Mesodermal cell (in vitro differentiated cells): ENCODE measurements at regions not wholly inside any gene's neighbourhood (a gene's known extent, or its start where the extent isn't known, plus 50 kb on each side); places are given as distances from the start of the nearest gene placed in this dataset.
"Not testable (repeated sequence)": the region's sequence is repeated elsewhere in the genome, so short reads cannot be mapped to it uniquely, and the experiment has no call there.

ENCODE experiments used
- H3K27ac ChIP-seq: 2 replicates; pipeline ENCODE4 v1.7.0; 2013; ENCODE audit warnings: mild to moderate bottlenecking, low read depth, low read length, moderate library complexity; ENCODE audit not compliant: severe bottlenecking
- H3K36me3 ChIP-seq: 2 replicates; pipeline ENCODE4 v1.7.1; 2013; ENCODE audit warnings: mild to moderate bottlenecking, low read length, moderate library complexity; ENCODE audit not compliant: control insufficient read depth, insufficient read depth
- H3K4me1 ChIP-seq: one replicate; pipeline ENCODE4 v1.7.1; 2013; ENCODE audit warnings: mild to moderate bottlenecking, low read length; ENCODE audit not compliant: insufficient read depth, control insufficient read depth, poor library complexity, severe bottlenecking
- H3K4me3 ChIP-seq: 2 replicates; pipeline ENCODE4 v1.7.0; 2013; ENCODE audit warnings: low read length, control low read depth, mild to moderate bottlenecking; ENCODE audit not compliant: insufficient read depth, poor library complexity, severe bottlenecking; ENCODE audit errors: extremely low read depth
- H3K9me3 ChIP-seq: 2 replicates; pipeline ENCODE4 v1.7.1; 2013; ENCODE audit warnings: mild to moderate bottlenecking, low read length, moderate library complexity; ENCODE audit not compliant: control insufficient read depth
- whole genome bisulfite sequencing, 2 experiments: methylation state at CpG; one replicate each; pipeline ENCODE4 v1.1.5; 2013; ENCODE audit warnings: missing lambda C conversion rate in 2 of 2; ENCODE audit not compliant: insufficient coverage in 2 of 2; 5-methylcytosine and 5-hydroxymethylcytosine counted together

- Histone ChIP-seq H3K4me3 (no peak overlapping the region), H3K27ac (no peak overlapping the region), H3K36me3 (no peaks in the 10 kb centered on the region), H3K4me1 (peaks cover 7% of the 10 kb centered on the region), H3K9me3 (no peaks in the 10 kb centered on the region)
- WGBS, 2 experiments: 69 to 76% methylated on average over 8 to 10 of the region's 12 CpGs
These were observed 170.0 kb upstream of the KL start for GRCh38 chr13:32845952-32846950.

- H3K9me3 ChIP-seq, H3K4me1 ChIP-seq, H3K4me3 ChIP-seq, H3K27ac ChIP-seq, H3K36me3 ChIP-seq: not testable (repeated sequence)
- 88% methylated on average over 7 to 8 of the region's 10 CpGs for WGBS, 2 experiments
These were observed 168.2 kb upstream of the KL start for GRCh38 chr13:32847976-32848375.

GRCh38 chr13:32849369-32849768 lies 166.9 kb upstream of the KL start:
- no peaks in the 10 kb centered on the region for H3K9me3 ChIP-seq
- H3K27ac ChIP-seq: no peak overlapping the region
- 90 to 99% methylated on average over 5 to 8 of the region's 9 CpGs for WGBS, 2 experiments
- H3K4me1 ChIP-seq: peaks cover 7% of the 10 kb centered on the region
- H3K4me3 ChIP-seq: no peak overlapping the region
- no peaks in the 10 kb centered on the region for H3K36me3 ChIP-seq

GRCh38 chr13:32850316-32851052 lies 165.7 kb upstream of the KL start:
- WGBS, 2 experiments: 99 to 100% methylated on average over 2 to 4 of the region's 8 CpGs
- no peaks in the 10 kb centered on the region for H3K36me3 ChIP-seq
- peaks cover 7% of the 10 kb centered on the region for H3K4me1 ChIP-seq
- H3K4me3 ChIP-seq: no peak overlapping the region
- H3K27ac ChIP-seq: no peak overlapping the region
- H3K9me3 ChIP-seq: no peaks in the 10 kb centered on the region

GRCh38 chr13:32851083-32852069 lies 164.8 kb upstream of the KL start:
- Histone ChIP-seq H3K9me3 (no peaks in the 10 kb centered on the region), H3K4me3 (no peak overlapping the region), H3K36me3 (no peaks in the 10 kb centered on the region), H3K27ac (no peak overlapping the region), H3K4me1 (peaks cover 3% of the 10 kb centered on the region)
- 88 to 96% methylated on average over 3 to 5 of the region's 8 CpGs for WGBS, 2 experiments

- no CpG with 5 or more reads among the region's 1 CpG for WGBS, 2 experiments
- H3K36me3 ChIP-seq: no peaks in the 10 kb centered on the region
- no peak overlapping the region for H3K4me3 ChIP-seq
- no peaks in the 10 kb centered on the region for H3K9me3 ChIP-seq
- no peaks in the 10 kb centered on the region for H3K4me1 ChIP-seq
- no peak overlapping the region for H3K27ac ChIP-seq
These were observed 163.7 kb upstream of the KL start for GRCh38 chr13:32852526-32852925.

- 69 to 100% methylated on average over 2 of the region's 2 CpGs for WGBS, 2 experiments
- no peak overlapping the region for H3K4me3 ChIP-seq
- H3K4me1 ChIP-seq: no peaks in the 10 kb centered on the region
- no peak overlapping the region for H3K27ac ChIP-seq
- peaks cover 10% of the 10 kb centered on the region for H3K9me3 ChIP-seq
- H3K36me3 ChIP-seq: no peaks in the 10 kb centered on the region
These were observed 159.1 kb upstream of the KL start for GRCh38 chr13:32857077-32857476.

GRCh38 chr13:32857689-32858088 lies 158.5 kb upstream of the KL start:
- 90 to 95% methylated on average over 5 to 6 of the region's 6 CpGs for WGBS, 2 experiments
- H3K36me3 ChIP-seq: no peaks in the 10 kb centered on the region
- H3K4me3 ChIP-seq: no peak overlapping the region
- H3K27ac ChIP-seq: no peak overlapping the region
- no peaks in the 10 kb centered on the region for H3K4me1 ChIP-seq
- peaks cover 10% of the 10 kb centered on the region for H3K9me3 ChIP-seq

GRCh38 chr13:32859707-32860292 lies 156.4 kb upstream of the KL start:
- peaks cover 10% of the 10 kb centered on the region for H3K9me3 ChIP-seq
- 89 to 96% methylated on average over 8 to 10 of the region's 14 CpGs for WGBS, 2 experiments
- H3K4me1 ChIP-seq: no peaks in the 10 kb centered on the region
- H3K36me3 ChIP-seq: no peaks in the 10 kb centered on the region
- H3K27ac ChIP-seq: no peak overlapping the region
- H3K4me3 ChIP-seq: no peak overlapping the region

GRCh38 chr13:32861304-32861703 lies 154.9 kb upstream of the KL start:
- no peak overlapping the region for H3K4me3 ChIP-seq
- H3K9me3 ChIP-seq: peaks cover 10% of the 10 kb centered on the region
- H3K36me3 ChIP-seq: no peaks in the 10 kb centered on the region
- no peaks in the 10 kb centered on the region for H3K4me1 ChIP-seq
- H3K27ac ChIP-seq: no peak overlapping the region
- WGBS, 2 experiments: 86 to 97% methylated on average over 2 to 3 of the region's 3 CpGs
